Prostate gland (tissue), 2 donors: ENCODE measurements at regions not wholly inside any gene's neighbourhood (a gene's known extent, or its start where the extent isn't known, plus 50 kb on each side); places are given as distances from the start of the nearest gene placed in this dataset.

ENCODE experiments used
- POLR2A ChIP-seq: fragments of 450-650 bp; IDR thresholded peaks from one replicate; pipeline ENCODE4 v1.6.1; 2016; ENCODE audit warnings: antibody characterized with exemption, mild to moderate bottlenecking
- TF ChIP-seq, protein P1 (sequence below), 4 experiments: fragments of 200-600 bp in 2 of 4; fragments of 450-650 bp in 2 of 4; sonication (generic) in 2 of 4; IDR thresholded peaks; 1 replicate in 3 of 4; 2 replicates in 1 of 4; pipeline ENCODE4 v1.5.1; 2016 to 2019; ENCODE audit warnings: antibody characterized with exemption in 4 of 4, mild to moderate bottlenecking in 2 of 4, moderate library complexity in 2 of 4

DNA sequence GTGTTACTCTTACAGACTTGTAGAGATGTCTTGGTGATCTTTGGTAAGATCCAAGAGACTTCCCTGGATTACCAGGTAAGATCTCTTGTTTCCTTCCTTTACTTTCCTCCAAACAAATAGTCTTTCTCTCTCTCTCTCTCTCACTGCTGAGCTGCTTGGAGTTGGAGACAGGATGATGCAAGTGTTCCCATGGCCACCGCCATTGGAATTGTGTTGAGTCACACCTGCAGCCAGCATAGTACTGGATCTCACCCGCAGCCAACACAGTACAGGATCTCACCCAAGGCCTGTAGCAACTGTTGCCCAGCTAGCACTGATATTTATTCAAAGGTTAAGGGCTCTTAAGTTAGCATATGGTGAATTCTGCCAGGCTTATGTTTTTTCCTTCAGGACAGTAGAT is 1080.9 kb downstream of the FAT4 start:
- TF ChIP-seq, protein P1, sequence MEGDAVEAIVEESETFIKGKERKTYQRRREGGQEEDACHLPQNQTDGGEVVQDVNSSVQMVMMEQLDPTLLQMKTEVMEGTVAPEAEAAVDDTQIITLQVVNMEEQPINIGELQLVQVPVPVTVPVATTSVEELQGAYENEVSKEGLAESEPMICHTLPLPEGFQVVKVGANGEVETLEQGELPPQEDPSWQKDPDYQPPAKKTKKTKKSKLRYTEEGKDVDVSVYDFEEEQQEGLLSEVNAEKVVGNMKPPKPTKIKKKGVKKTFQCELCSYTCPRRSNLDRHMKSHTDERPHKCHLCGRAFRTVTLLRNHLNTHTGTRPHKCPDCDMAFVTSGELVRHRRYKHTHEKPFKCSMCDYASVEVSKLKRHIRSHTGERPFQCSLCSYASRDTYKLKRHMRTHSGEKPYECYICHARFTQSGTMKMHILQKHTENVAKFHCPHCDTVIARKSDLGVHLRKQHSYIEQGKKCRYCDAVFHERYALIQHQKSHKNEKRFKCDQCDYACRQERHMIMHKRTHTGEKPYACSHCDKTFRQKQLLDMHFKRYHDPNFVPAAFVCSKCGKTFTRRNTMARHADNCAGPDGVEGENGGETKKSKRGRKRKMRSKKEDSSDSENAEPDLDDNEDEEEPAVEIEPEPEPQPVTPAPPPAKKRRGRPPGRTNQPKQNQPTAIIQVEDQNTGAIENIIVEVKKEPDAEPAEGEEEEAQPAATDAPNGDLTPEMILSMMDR (IDR thresholded peaks at IDR 0.05) = no peak
- TF ChIP-seq POLR2A = no peak
